GM12878 (cell line): ENCODE measurements at regions not wholly inside any gene's neighbourhood (a gene's known extent, or its start where the extent isn't known, plus 50 kb on each side); places are given as distances from the start of the nearest gene placed in this dataset.

ENCODE experiments used
- EZH2 ChIP-seq: IDR thresholded peaks from 2 replicates; pipeline ENCODE4 v1.6.1; 2012; ENCODE audit warnings: low read depth, mild to moderate bottlenecking, control low read depth, inconsistent platforms, low read length, borderline replicate concordance; ENCODE audit not compliant: control insufficient read depth
- POLR2AphosphoS2 ChIP-seq: IDR thresholded peaks from 2 replicates; pipeline ENCODE4 v1.6.1; 2011; ENCODE audit warnings: low read depth, mild to moderate bottlenecking, low read length, improper control_type of control experiment, moderate library complexity

DNA sequence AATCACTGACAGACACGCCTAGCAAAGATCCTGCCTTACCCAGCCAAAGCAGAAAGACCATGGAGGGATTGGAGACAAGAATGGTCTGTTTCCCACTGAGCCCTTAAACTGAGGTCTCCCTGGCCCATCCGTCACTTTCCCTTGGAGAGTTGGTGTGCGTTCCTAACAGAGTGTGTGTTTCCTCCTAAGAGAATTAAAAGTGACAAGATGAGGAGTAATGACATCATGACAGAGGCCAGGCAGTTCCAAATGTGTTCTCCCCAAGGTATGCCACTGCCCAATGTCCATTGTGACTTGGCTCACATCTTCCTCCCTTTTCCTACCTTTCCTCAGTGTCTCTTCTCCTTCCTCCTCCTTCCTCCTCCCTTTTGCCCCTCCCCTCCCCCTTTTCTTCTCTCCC lies 295.7 kb downstream of the SIPA1L2 start:
- TF ChIP-seq EZH2 (no peak), POLR2AphosphoS2 (no peak)
